HG03095 (cell line): ENCODE measurements at regions not wholly inside any gene's neighbourhood (a gene's known extent, or its start where the extent isn't known, plus 50 kb on each side); places are given as distances from the start of the nearest gene placed in this dataset.
"Not testable (repeated sequence)": the region's sequence is repeated elsewhere in the genome, so short reads cannot be mapped to it uniquely, and the experiment has no call there.

Source experiments
- ATAC-seq: cut with Tn5 transposase; IDR thresholded peaks from one replicate; pipeline ENCODE4 v1.9.1; 2021; ENCODE audit warnings: moderate library complexity; ENCODE audit not compliant: unreplicated experiment

GRCh38 chr13:71382285-71382684, 484.7 kb downstream of the DACH1 start:
- ATAC-seq: no peak

GRCh38 chr13:71380191-71380590, 486.8 kb downstream of the DACH1 start:
- ATAC-seq: no peak

GRCh38 chr13:71378961-71379905, 487.8 kb downstream of the DACH1 start:
- ATAC-seq: no peak

GRCh38 chr13:71374471-71375049, 492.4 kb downstream of the DACH1 start:
- ATAC-seq: no peak

GRCh38 chr13:71368336-71368735, 498.7 kb downstream of the DACH1 start:
- ATAC-seq: no peak

GRCh38 chr13:71360041-71360440, 507.0 kb downstream of the DACH1 start:
- ATAC-seq: no peak

- no peak for ATAC-seq
Observed at GRCh38 chr13:71359641-71360040, 507.4 kb downstream of the DACH1 start.

GRCh38 chr13:71358218-71358617, 508.8 kb downstream of the DACH1 start:
- no peak for ATAC-seq

GRCh38 chr13:71355010-71355409, 512.0 kb downstream of the DACH1 start:
- no peak for ATAC-seq

- no peak for ATAC-seq
Observed at GRCh38 chr13:71350886-71351285, 516.1 kb downstream of the DACH1 start.

- not testable (repeated sequence) for ATAC-seq
Observed at GRCh38 chr13:71345856-71346255, 521.1 kb downstream of the DACH1 start.

GRCh38 chr13:71339736-71340135, 527.3 kb downstream of the DACH1 start:
- ATAC-seq: no peak

GRCh38 chr13:71339005-71339404, 528.0 kb downstream of the DACH1 start:
- no peak for ATAC-seq

- ATAC-seq: no peak
Observed at GRCh38 chr13:71338070-71338469, 528.9 kb downstream of the DACH1 start.

GRCh38 chr13:71327266-71327665, 539.7 kb downstream of the DACH1 start:
- no peak for ATAC-seq

- ATAC-seq: no peak
Observed at GRCh38 chr13:71325556-71325955, 541.4 kb downstream of the DACH1 start.

- ATAC-seq: no peak
Observed at GRCh38 chr13:71323266-71323665, 543.7 kb downstream of the DACH1 start.

GRCh38 chr13:71320452-71320851, 546.6 kb downstream of the DACH1 start:
- ATAC-seq: peak; percentile 67

- no peak for ATAC-seq
Observed at GRCh38 chr13:71316792-71317363, 550.1 kb downstream of the DACH1 start.

GRCh38 chr13:71312923-71313322, 554.1 kb downstream of the DACH1 start:
- no peak for ATAC-seq

- ATAC-seq: no peak
Observed at GRCh38 chr13:71309905-71310304, 557.1 kb downstream of the DACH1 start.

- no peak for ATAC-seq
Observed at GRCh38 chr13:71306821-71307220, 560.2 kb downstream of the DACH1 start.
